ENCODE measurements at regions not wholly inside any gene's neighbourhood (a gene's known extent, or its start where the extent isn't known, plus 50 kb on each side); places are given as distances from the start of the nearest gene placed in this dataset.
"Not testable (repeated sequence)": the region's sequence is repeated elsewhere in the genome, so short reads cannot be mapped to it uniquely, and the experiment has no call there.

DNA sequence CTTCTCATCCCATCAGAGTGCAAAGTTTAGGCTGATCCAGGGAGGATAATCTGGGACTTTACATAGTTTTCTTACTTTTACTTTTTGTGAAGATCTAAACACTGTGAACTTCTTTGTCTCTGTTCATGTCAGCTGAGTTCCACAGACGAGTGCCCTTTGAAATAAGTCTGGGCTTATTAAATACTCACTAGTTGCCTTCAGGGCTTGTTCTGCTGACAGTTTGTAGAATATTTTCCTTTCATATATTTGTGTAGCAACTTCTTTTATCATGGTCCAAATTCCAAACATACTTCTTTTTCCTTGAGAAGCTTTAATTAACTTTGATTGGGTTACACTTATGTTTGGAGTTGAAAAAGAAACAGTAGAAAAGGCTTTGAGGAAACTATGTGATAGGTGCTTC lies 109.6 kb downstream of the SH2D1A start:
- TF ChIP-seq POLR2AphosphoS5 (IDR thresholded peaks at IDR 0.05; ENCODE audit: insufficient read depth in 1 of 2, low read depth in 1 of 2) (no peak), POLR2A (IDR thresholded peaks at IDR 0.05) (no peak)
- TF ChIP-seq, protein P1, sequence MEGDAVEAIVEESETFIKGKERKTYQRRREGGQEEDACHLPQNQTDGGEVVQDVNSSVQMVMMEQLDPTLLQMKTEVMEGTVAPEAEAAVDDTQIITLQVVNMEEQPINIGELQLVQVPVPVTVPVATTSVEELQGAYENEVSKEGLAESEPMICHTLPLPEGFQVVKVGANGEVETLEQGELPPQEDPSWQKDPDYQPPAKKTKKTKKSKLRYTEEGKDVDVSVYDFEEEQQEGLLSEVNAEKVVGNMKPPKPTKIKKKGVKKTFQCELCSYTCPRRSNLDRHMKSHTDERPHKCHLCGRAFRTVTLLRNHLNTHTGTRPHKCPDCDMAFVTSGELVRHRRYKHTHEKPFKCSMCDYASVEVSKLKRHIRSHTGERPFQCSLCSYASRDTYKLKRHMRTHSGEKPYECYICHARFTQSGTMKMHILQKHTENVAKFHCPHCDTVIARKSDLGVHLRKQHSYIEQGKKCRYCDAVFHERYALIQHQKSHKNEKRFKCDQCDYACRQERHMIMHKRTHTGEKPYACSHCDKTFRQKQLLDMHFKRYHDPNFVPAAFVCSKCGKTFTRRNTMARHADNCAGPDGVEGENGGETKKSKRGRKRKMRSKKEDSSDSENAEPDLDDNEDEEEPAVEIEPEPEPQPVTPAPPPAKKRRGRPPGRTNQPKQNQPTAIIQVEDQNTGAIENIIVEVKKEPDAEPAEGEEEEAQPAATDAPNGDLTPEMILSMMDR (IDR thresholded peaks at IDR 0.05), result no peak
- intact Hi-C loops (cut with DNase I), result no loop called here
- no peak overlapping the region for H3K4me3 ChIP-seq
- H3K27me3 ChIP-seq, result no peaks in the 10 kb centered on the region
- H3K4me1 ChIP-seq, result no peaks in the 10 kb centered on the region
- no peaks in the 10 kb centered on the region for H3K9me3 ChIP-seq
- DNase-seq (ENCODE audit: extremely low spot score in 2 of 2), result no peak
- H3K36me3 ChIP-seq, result no peaks in the 10 kb centered on the region
- H3K27ac ChIP-seq, result no peak overlapping the region

DNA sequence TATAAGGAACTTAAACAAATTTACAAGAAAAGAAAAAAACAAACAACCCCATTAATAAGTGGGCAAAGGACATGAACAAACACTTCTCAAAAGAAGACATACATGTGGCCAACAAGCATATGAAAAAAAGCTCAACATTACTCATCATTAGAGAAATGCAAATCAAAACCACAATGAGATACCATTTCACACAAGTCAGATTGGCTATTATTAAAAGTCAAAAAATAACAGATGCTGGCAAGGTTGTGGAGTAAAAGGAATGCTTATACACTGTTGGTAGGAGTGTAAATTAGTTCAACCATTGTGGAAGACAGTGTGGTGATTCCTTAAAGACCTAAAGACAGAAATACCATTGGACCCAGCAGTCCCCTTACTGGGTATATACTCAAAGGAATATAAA lies 113.5 kb downstream of the SH2D1A start:
- H3K36me3 ChIP-seq; H3K4me3 ChIP-seq; H3K4me1 ChIP-seq; DNase-seq (ENCODE audit: extremely low spot score in 2 of 2); H3K27me3 ChIP-seq; intact Hi-C loops (cut with DNase I); H3K9me3 ChIP-seq; H3K27ac ChIP-seq: not testable (repeated sequence)

DNA sequence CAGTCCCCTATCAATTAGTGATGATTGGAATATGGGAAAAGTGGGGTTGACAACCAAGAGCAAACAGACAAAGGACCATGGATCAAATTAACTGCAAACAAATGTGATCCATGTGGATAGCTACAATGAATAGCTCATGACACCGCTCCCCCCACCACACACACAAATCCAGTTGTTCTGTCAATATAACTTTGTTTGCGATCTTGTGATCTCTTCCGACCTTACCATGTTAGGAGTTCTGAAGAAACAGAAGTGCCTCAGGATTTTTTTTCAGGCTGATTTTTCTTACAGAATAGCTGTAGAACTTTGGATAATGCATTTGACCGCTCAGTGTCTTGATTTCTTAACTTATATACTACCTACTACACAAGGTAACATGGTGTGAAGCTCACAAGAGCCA lies 116.6 kb downstream of the SH2D1A start:
- intact Hi-C loops (cut with DNase I), result no loop called here

DNA sequence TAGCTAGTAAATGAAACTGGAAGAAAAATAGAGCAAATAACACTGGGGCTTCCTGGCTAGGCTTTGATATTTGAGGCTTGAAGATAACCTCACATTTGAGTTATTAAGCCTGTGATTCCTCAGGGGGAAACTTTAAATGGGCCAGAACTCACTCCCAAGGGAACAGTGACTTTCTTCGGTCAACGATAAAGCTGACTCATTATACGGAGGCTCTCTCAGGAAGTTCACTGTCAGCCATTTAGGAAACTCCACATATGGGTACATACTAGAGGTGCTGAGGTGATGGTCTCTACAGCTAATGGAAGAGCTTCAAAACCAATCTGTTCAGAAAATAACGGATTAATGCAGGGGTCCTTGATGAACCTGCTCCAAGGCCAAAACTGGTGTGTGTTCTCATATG lies 120.8 kb downstream of the SH2D1A start:
- DNase-seq (ENCODE audit: extremely low spot score in 2 of 2), result no peak
- Histone ChIP-seq H3K27me3 (no peaks in the 10 kb centered on the region), H3K9me3 (no peaks in the 10 kb centered on the region), H3K4me1 (no peaks in the 10 kb centered on the region), H3K36me3 (no peaks in the 10 kb centered on the region), H3K4me3 (no peak overlapping the region), H3K27ac (no peak overlapping the region)
- TF ChIP-seq POLR2AphosphoS5 (IDR thresholded peaks at IDR 0.05; ENCODE audit: insufficient read depth in 1 of 2, low read depth in 1 of 2) (no peak), POLR2A (IDR thresholded peaks at IDR 0.05) (no peak)
- TF ChIP-seq, protein P1 (IDR thresholded peaks at IDR 0.05), result no peak
- intact Hi-C loops (cut with DNase I), result no loop called here

More for the DNA sequence above, 116.6 kb downstream of the SH2D1A start:
- DNase-seq (ENCODE audit: extremely low spot score in 2 of 2), result no peak
- Histone ChIP-seq H3K36me3 (no peaks in the 10 kb centered on the region), H3K27me3 (no peaks in the 10 kb centered on the region), H3K27ac (no peak overlapping the region), H3K4me1 (no peaks in the 10 kb centered on the region), H3K4me3 (no peak overlapping the region), H3K9me3 (no peaks in the 10 kb centered on the region)
- TF ChIP-seq, protein P1 (IDR thresholded peaks at IDR 0.05), result no peak
- TF ChIP-seq POLR2AphosphoS5 (IDR thresholded peaks at IDR 0.05; ENCODE audit: insufficient read depth in 1 of 2, low read depth in 1 of 2) (no peak), POLR2A (IDR thresholded peaks at IDR 0.05) (no peak)

DNA sequence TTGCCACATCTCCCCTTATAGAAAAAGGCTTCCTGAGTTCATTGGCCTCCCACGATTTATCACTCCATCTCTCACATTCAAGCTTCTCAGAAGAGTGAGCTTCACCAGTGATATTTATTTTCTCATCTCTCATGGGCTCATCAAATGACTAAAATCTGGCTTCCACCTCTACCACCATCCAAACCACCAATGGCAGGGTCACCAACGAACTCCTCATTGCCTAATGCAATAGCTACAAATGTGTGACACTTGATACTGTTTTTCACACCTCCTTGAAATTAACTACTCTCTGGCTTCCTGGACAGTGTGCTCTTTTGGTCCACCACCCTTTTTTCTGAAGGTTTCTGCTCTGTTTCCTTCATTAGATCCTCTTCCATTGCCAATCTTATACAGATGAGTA lies 129.0 kb downstream of the SH2D1A start:
- Histone ChIP-seq H3K27me3 (no peaks in the 10 kb centered on the region), H3K36me3 (no peaks in the 10 kb centered on the region), H3K9me3 (no peaks in the 10 kb centered on the region), H3K4me3 (no peak overlapping the region), H3K4me1 (no peaks in the 10 kb centered on the region), H3K27ac (no peak overlapping the region)
- DNase-seq (ENCODE audit: extremely low spot score in 2 of 2), result no peak
- intact Hi-C loops (cut with DNase I), result no loop called here
- TF ChIP-seq POLR2AphosphoS5 (IDR thresholded peaks at IDR 0.05; ENCODE audit: insufficient read depth in 1 of 2, low read depth in 1 of 2) (no peak), POLR2A (IDR thresholded peaks at IDR 0.05) (no peak)
- TF ChIP-seq, protein P1 (IDR thresholded peaks at IDR 0.05), result no peak

DNA sequence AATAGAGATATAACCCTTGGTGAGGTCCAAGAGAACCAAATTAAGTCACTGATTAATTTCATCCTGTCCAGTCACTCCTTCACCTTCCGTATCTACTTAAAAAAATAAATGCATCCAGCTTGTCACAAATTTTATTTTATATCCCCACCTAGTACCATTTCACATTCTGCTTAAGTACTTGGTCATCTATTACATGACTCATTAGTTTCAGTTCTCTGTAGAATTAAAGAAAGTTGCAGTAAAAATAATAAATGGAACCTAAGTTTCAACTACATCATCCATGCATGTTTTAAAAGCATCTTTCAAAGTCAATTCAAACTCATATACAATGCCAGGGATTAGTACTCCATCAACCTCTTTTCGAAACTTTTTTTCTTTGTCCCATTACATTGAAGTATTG lies 130.2 kb downstream of the SH2D1A start:
- TF ChIP-seq, protein P1 (IDR thresholded peaks at IDR 0.05), result no peak
- no peak for TF ChIP-seq POLR2AphosphoS5 (IDR thresholded peaks at IDR 0.05; ENCODE audit: insufficient read depth in 1 of 2, low read depth in 1 of 2)
- TF ChIP-seq POLR2A (IDR thresholded peaks at IDR 0.05), result no peak
- Histone ChIP-seq H3K36me3 (no peaks in the 10 kb centered on the region), H3K4me1 (no peaks in the 10 kb centered on the region), H3K27ac (no peak overlapping the region), H3K9me3 (no peaks in the 10 kb centered on the region), H3K4me3 (no peak overlapping the region), H3K27me3 (no peaks in the 10 kb centered on the region)
- DNase-seq (ENCODE audit: extremely low spot score in 2 of 2), result no peak
- intact Hi-C loops (cut with DNase I), result no loop called here

Measured in vagina (tissue), 2 donors.